DMS 273 (cell line): ENCODE measurements at regions not wholly inside any gene's neighbourhood (a gene's known extent, or its start where the extent isn't known, plus 50 kb on each side); places are given as distances from the start of the nearest gene placed in this dataset.
A peak's percentile ranks its signal among the peaks of the same experiment; 100 is the strongest.
"Not testable (repeated sequence)": the region's sequence is repeated elsewhere in the genome, so short reads cannot be mapped to it uniquely, and the experiment has no call there.

Experiments
- DNase-seq: peaks from one replicate; lab custom pipeline; 2025; ENCODE audit not compliant: unreplicated experiment; lab: John Stamatoyannopoulos, UW

DNA sequence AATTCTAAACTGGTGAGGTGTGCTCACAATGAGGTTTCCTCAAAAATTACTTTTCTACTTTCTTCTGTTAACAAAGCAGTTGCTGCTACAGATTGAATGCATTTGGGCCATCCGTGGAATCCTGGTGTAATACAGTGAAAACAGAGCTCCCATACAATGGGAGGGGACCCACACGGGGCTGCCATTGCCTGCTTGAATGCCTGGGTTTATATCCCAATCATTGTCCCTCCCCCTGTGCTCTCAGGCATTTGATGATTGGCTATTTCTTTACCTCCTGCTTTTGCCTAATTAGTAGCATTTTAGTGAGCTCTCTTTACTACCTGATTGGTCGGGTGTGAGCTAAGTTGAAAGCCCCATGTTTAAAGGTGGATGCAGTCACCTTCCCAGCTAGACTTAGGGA is 52.9 kb upstream of the CSF1 start:
- not testable (repeated sequence) for DNase-seq

DNA sequence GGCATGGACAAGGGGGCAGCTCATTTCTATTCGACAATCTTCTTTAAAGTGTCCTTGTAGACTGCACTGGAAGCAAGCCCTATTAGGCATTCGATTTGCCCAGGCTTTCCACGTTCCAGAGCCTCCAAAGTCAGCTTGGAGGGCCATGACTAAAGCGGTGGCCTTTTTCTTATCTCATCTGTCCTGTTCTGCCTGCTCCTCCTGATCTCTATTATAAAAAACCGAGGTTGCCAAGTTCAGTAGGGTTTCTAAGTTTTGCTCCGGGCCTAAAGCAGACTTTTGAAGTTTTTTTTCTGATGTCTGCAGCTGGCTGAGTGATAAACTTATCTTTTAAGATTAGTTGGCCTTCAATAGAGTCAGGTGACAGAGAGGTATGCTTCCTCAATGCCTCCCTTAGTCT is 54.7 kb upstream of the CSF1 start:
- not testable (repeated sequence) for DNase-seq

DNA sequence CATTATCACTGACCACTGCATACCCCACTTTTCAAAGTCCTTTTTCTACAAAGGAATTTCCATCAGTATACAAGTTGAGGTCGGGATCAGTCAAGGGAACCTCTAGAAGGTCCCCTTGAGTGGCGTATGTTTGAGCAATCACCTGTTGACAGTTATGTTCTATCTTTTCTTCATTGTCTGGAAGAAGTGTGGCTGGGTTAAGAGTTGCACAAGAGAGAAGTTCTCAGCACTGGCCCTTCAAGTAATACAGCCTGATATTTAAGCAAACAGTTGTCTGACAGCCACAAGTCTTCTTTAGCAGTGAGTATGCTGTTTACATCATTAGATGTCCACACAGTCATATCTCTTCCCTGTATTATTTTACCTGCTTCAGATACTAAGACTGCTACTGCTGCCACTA is 56.7 kb upstream of the CSF1 start:
- not testable (repeated sequence) for DNase-seq

DNA sequence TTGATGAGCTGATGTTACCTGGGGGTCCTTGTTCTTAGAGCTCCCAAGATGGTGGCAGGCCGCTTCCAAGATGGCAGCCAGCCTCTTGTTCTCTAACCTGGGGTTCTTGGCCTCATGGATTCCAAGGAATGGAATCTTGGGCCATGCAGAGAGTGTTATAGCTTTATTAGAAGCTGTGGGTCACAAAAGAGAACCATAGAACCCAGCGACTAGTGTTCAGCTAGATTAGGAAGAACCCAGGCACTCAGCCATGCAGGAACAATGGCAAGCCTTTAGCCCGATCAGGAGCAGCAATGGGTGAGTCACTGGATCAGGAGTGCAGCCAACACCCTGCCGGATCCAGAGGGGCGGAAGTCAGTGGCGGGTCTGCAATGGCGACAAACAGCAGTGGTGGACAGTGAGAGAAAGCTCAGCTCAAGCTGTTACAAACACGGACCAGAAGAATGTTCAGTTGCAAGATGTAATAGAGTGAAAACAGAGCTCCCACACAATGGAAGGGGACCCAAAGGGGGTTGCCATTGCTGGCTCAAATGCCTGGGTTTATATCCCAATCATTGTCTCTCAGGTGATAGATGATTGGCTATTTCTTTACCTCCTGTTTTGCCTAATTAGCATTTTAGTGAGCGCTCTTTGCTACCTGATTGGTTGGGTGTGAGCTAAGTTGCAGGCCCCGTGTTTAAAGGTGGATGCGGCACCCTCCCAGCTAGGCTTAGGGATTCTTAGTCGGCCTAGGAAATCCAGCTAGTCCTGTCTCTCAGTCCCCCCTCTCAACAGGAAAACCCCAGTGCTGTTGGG is 58.2 kb upstream of the CSF1 start:
- not testable (repeated sequence) for DNase-seq

DNA sequence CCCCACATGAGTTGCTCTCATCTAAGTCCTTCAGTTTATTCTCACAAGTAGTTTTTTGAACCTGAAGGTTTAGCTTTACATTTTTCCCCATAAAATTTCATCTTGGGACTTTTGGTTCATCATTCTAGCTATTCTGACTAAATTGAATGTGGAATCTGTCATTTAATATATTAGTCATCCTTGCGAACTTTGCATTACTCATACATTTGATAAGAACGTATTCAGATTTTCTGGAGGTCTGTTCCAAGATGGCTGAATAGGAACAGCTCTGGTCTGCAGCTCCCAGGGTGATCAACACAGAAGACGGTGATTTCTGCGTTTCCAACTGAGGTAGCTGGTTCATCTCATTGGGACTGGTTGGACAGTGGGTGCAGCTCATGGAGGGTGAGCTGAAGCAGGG is 59.8 kb upstream of the CSF1 start:
- no peak for DNase-seq

DNA sequence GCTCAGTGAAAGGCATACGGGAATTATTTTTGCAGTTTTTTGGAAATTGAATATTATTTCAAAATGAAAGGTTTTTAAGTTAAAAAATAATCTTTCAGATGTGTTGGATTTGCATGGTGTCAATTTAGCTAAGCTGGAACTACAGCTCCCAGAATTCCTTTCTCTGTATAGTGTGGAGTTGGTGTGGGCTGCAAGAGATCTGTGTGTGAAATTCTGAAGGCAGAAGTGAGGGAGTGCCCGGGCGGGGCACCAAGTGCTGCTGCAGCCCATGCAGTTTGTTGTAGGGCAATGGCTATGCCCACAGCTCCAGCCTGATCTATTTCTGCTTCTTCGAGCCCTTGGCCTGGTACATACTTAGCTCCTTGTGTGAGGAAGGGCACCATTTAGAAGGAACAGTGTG is 60.5 kb upstream of the CSF1 start:
- DNase-seq, result no peak

DNA sequence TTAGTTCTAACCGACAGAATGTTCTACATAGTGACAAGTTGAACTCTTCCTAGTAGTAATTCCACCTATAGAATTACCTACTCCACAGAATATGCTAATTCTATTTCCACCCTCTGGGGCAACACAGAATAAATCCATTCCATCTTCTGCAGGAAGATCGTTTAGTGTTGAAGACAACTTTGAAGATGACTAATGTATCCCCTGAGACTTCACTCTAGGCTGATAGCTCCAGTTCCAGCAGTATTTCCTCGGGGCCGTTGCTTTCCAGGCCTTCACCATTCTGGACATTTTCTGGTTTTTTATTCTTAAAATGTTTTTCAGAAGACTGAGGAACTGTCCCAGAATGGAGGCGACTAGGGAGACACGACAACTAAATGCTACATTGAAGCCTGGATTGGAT is 61.0 kb upstream of the CSF1 start:
- DNase-seq, result no peak

DNA sequence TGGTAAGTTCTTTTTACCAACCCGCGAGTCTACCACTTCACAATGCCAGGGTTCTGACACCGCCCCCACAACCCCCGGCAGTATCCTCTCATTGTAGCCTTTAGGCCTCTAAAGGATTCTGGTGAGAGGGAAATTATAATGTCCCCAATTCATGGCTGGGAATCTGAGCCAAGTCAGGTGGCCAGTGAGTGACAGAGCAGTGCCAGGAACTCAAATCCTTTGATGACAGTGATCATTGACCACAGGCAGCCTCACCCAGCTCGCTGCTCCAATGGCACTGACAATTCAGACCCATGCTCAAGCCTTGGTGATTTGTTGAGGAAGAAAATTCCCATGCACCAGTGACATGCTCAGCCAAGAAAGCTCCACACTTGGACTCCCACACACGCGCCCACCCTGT is 63.4 kb upstream of the CSF1 start:
- DNase-seq, result no peak

DNA sequence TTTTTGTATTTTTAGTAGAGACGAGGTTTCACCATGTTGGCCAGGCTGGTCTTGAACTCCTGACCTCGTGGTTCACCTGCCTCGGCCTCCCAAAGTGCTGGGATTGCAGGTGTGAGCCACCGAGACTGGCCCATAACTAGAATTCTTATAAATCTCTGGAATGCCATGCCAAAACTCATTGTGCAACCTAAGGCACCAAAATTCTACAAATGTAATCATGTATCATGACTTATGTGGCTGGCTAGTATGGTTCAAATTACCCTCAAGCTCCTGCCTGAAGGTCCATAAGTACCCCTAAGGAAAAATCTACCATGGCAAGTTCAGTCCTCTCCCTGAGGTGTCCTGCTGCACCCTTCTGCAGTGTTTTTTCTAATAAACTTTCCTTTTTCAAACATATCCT is 63.8 kb upstream of the CSF1 start:
- no peak for DNase-seq

DNA sequence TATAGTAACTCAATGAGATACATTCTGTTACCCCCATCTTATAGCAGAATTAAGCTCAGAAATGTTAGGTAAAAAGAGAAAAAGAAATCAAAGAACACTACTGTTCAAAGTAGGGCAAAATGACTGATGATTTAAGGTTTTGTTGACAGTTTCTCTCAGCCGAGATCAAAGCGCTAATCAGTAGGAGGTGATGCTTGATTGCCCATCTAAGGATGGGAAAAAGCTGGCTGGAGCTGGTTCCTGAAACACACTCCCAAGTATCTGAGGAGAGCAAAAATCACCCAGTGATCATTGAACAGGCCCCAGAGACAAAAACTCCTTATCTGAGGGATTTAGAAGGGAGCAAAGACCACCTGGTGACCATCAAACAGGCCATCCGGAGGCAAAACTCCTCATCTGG is 64.5 kb upstream of the CSF1 start:
- no peak for DNase-seq

DNA sequence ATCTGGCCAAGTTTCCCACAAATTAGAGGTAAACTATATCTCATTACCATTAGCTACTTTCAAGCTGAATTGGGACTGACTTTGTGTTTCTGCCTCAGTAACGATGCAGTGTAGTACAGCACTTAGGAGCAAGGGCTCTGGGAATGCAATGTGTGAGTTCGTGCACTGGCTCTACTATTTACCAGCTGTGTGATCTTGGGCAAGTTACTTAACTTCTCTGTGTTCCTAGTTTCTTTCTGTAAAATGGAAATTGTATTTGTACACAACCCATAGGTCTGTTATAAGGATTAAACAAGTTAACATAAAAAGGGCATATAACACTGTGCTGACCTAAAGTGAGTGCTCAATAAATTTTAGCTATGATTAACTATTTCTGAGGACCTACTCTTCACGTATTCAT is 65.0 kb upstream of the CSF1 start:
- peak; percentile 37 for DNase-seq

DNA sequence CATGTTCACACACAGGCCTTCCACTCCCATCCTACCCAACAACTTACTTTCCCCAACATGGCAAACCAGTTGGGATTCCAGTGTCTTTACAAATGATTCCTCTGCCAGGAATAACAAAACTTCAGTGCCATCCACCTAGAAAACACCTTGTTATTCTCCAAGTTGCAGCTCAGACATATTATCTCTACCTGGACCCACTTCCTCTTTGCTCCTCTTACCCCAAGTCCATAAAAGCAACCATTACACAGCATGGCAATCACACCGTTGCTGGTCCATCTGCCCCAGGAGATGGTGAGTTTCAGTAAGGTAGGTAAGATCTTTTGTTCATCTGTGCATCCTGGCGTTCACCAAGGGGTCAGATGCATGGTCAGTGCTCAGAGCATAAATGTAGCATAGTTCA is 66.0 kb upstream of the CSF1 start:
- DNase-seq, result no peak

DNA sequence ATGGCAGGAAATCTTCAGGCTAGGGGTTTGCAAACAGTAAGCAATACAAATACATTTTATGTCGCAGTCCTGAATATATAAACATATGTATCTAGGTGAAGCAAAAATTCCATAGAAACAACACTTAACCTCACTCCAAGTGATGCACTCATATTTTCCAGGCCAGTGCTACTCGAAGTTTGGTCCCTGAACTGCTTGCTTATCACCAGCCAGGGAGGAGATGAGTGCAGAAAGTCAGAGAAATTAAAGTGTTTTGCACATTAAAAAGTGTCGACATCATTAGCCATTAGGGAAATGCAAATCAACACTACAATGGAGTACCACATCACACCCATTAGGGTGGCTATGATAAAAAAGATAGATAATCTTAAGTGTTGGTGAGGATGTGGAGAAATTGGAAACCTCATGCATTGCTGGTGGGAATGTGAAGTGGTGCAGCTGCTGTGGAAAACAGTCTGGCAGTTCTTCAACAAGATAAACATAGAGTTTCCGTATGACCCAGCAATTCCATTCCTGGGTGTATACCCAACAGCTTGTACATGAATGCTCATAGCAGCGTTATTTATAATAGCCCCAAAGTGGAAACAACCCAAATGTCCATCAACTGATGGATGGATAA is 70.5 kb upstream of the CSF1 start:
- DNase-seq, result no peak

DNA sequence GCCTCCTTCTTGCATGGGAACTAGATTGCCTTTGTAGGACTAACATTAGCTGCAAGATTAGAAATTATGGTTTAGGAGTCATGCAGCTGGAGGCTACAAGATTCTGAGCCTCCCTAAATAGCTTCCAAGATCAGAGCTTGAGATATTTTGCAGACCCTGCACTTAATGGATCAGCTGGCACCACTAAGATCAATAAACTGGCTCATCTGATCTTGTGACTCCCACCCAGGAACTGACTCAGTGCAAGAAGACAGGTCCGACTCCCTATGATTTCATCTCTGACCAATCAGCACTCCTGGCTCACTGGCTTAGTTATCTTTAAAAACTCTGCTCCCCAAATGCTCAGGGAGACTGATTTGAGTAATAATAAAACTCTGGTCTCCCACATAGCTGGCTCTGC is 71.4 kb upstream of the CSF1 start:
- DNase-seq, result not testable (repeated sequence)

DNA sequence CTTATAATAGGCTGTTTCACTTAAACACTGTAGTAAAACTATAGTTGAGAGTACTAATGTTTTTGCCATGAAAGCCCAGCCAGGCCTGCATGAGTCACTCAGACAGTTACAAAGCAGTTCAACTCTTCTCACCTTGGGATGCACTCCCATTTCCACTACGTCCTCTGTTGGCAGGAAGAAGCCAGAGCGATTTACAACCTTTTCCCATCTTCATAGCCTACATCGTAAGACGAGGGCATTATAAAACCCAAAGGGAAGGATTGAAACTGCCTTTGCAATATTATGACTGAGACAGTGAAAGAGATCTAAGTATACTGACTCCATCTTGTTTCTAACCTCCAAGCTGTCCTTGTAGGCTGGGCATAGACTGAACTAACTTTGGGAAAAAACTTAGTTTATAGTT is 71.8 kb upstream of the CSF1 start:
- DNase-seq, result no peak

DNA sequence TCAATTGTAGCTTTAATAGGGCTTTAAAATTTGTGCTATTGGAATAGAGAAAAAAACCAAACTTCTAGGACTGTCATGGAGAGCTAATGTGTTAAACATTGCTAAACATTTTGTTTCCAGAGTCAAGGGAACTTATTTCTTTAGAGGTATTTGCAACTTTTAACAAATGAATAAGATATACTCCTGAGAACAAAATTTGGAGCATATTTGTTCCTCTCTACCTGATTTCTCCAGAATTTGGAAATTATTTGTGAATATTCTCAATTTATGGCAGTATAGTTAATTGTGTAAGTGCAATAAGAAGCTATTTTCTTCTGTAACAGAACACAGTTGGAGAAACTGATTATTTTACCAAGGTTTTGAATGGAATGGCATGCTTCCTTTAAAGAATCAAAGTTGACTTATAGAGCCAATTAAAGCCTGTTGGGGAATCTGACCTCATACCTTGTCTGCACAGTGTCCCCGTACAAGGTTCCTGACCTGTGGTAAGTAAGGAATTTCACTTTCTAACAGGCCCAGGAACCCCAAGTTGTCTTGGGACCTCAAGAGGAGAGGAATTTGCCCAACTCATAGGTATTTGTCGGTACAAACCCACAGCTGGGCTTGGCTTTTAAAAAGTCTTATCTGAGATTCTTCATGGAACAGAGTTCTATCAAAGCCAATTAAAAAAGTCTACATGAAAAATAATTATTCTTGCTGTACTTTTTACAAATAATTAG is 72.6 kb upstream of the CSF1 start:
- DNase-seq, result no peak

DNA sequence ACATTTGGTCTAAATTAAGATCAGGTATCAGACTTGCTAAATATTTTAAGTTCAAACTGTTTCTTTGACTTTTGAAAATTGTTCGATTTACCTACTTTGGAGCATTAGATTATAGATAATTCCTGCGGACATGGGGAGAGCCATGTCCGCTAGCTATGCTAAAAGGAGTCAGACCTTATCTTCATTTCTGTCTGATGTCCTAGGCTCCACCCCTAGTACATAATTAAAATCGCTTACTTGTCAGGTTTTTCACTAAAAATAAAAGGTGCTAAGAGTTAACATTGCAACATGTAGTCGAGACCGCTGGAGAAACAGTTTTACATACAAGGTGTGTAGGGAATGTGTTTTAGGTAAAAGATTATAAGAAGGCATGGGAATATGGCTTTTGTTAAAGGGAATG is 71.9 kb upstream of the EPS8L3 start:
- DNase-seq, result not testable (repeated sequence)

DNA sequence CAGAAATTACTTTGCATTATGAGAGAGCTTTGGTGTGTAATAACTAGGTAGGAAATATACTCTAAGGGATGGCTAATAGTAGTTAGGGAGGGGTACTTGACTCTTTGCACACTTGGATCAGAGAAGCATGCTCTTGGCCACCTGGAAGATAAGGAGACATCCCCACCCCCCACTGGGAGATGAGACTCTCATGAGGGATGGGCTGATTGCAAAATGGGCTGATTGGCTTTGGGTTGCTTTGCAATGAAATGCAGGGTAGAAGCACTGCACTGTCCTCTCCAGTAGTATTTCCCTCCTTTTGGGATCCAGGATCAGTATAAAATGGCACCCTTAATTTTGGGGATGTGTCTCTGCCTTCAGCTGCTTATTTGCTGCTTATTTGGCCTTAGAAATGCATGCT is 71.2 kb upstream of the EPS8L3 start:
- DNase-seq, result no peak

DNA sequence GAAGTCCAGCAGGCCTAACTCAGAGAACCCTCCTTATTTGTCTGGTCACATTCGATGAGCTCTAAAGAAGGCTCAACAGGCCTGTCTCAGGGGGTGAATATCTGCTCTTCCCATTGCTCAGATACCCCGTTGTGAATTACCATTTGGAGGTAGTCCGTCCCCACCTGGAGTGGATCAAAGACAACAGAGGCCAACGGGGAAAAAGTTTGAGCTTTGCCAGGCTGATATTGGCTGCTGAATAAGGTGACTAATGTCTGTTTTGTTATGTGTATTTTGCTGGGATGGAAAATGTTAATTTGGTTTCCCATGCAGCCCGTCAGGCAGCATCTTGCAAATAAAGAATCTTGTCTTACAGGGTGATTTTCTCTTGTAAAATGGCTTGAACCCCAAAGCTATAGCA is 69.2 kb upstream of the EPS8L3 start:
- DNase-seq, result no peak

DNA sequence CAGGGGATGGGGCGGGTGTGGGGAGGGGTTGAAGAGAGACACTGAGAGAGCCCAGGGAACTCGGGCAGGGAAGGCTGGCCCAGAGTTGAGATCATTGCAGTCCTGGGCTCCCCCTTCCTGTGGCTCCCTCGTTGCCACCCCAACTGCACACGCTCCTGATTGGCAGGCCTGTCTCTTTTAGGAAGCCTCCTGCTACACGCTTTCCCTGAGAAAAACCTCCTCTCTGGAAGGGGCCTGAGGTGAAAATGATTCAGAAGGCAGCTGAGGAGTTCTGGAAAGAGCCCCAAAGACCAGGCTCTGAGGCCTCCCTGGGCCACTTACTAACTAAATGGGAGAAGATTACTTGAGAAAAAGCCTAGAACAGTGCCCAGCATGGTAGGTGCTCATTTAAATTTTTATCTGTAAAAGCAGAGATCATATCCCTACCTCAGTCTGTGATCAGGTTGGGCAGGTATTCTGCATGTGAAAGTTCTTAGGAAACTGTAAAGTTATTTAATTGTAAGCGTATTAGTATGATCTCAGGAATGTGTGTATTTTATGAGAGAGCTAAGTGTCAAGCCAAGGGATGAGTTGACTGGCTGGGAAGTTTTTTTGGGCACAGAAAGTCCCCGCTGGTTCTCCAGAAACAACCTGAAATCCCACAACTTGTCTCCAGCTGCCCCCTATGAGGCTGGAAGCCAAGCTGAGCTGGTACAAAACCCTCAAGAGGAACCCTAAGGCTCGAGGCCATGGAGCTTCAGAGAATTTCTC is 65.2 kb upstream of the EPS8L3 start:
- no peak for DNase-seq

DNA sequence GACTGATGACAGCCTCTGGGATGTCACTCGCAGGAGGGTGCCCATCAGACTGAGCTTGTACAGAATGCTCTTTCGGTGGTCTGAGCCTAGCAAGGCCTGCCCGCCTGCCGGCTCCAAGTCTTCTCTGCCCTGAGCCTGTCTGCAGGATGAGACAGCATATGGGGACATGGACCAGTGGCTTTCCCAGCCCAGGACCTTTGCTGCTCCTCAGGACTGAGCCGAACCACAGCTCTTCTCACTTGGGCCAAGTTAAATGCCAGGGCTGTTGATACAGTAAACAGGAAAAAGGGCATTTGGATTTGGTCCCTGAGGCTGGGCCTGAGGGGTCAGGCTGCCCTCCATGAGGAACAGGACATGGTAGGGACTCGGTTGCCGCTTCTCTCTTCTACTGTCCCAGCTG is 64.3 kb upstream of the EPS8L3 start:
- DNase-seq, result no peak

DNA sequence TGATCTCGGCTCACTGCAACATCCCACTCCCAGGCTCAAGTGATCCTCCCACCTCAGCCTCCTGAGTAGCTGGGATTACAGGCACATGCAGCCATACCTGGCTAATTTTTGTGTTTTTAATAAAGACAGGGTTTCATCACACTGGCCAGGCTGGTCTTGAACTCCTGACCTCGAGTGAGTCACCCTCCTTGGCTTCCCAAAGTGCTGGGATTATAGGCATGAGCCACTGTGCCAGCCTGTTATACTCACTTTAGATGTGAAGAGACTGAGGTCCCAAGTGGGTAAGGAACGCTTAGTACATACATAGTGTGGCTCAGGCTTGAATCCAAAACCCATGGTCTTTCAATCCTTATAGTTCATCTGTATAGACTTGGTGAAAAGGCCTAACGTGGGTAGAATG is 63.7 kb upstream of the EPS8L3 start:
- DNase-seq, result no peak
